ENCODE measurements at regions not wholly inside any gene's neighbourhood (a gene's known extent, or its start where the extent isn't known, plus 50 kb on each side); places are given as distances from the start of the nearest gene placed in this dataset.

DNA sequence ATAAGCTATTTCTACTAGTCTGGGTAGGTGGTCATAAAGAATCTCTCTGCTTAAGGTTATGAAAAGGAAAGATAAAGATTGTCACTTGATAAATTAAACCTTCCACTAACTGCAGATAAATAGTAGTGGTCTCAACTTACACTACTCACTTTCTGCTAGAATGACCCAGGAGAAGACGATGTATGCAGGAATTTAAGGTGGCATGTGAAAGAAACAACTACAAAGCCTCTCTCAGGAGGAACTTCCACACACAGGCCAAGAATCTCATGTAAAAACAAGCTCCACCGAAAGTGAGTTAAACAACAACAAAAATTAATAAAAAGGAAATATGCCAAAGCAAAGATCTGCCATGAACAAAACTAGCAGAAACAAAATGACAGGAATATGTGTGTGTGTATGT, 165.4 kb downstream of the CDC14C start:
- Histone ChIP-seq H3K9ac (ENCODE audit: low read depth, low read length, poor library complexity, severe bottlenecking) (no peak overlapping the region), H3F3A (ENCODE audit: low read depth) (no peaks in the 10 kb centered on the region), H4K20me1 (ENCODE audit: insufficient read depth, low read length, poor library complexity, severe bottlenecking) (no peaks in the 10 kb centered on the region), H3K9me2 (replicated peaks; ENCODE audit: low read depth, low read length) (no peaks in the 10 kb centered on the region), H3K9me3 (ENCODE audit: insufficient read depth, low read depth, low read length) (no peaks in the 10 kb centered on the region), H3K27me3 (ENCODE audit: insufficient read depth, low read length, poor library complexity, severe bottlenecking) (no peaks in the 10 kb centered on the region), H3K79me2 (ENCODE audit: insufficient read depth, low read length) (no peaks in the 10 kb centered on the region), H3K4me1 (ENCODE audit: insufficient read depth, low read length, poor library complexity, severe bottlenecking) (no peaks in the 10 kb centered on the region), H3K36me3 (ENCODE audit: insufficient read depth, low read length) (no peaks in the 10 kb centered on the region), H2AFZ (ENCODE audit: low read length) (no peak overlapping the region), H3K4me3 (ENCODE audit: low read length, poor library complexity, severe bottlenecking) (no peak overlapping the region), H3K4me2 (ENCODE audit: low read depth, low read length, poor library complexity, severe bottlenecking) (no peak overlapping the region)
- TF ChIP-seq, protein P1, sequence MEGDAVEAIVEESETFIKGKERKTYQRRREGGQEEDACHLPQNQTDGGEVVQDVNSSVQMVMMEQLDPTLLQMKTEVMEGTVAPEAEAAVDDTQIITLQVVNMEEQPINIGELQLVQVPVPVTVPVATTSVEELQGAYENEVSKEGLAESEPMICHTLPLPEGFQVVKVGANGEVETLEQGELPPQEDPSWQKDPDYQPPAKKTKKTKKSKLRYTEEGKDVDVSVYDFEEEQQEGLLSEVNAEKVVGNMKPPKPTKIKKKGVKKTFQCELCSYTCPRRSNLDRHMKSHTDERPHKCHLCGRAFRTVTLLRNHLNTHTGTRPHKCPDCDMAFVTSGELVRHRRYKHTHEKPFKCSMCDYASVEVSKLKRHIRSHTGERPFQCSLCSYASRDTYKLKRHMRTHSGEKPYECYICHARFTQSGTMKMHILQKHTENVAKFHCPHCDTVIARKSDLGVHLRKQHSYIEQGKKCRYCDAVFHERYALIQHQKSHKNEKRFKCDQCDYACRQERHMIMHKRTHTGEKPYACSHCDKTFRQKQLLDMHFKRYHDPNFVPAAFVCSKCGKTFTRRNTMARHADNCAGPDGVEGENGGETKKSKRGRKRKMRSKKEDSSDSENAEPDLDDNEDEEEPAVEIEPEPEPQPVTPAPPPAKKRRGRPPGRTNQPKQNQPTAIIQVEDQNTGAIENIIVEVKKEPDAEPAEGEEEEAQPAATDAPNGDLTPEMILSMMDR (conservative IDR thresholded peaks at IDR 0.05; ENCODE audit: low read length): no peak
- no peak for TF ChIP-seq EZH2phosphoT487 (IDR thresholded peaks at IDR 0.05; ENCODE audit: borderline replicate concordance)

DNA sequence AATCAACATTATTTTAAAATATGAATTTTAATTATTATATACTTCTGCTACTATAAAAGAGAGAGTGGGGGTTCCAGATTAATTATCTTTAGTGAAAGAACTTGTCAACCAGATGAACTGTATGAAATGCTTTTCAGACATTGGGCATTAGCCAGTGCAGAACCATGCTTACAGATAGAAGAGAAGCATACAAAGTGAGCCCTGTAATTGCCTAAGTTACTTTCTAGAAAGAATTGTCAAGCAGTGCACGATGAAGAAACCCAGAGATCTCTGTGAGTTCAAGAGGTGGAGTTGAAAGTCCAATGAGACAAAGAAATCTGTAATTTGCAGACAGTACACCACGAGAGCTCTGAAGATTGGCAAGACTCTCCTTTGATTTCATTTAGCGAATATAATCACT, 166.7 kb downstream of the CDC14C start:
- Histone ChIP-seq H2AFZ (ENCODE audit: low read length) (no peak overlapping the region), H3K9ac (ENCODE audit: low read depth, low read length, poor library complexity, severe bottlenecking) (no peak overlapping the region), H4K20me1 (ENCODE audit: insufficient read depth, low read length, poor library complexity, severe bottlenecking) (no peaks in the 10 kb centered on the region), H3K9me2 (replicated peaks; ENCODE audit: low read depth, low read length) (no peaks in the 10 kb centered on the region), H3K27me3 (ENCODE audit: insufficient read depth, low read length, poor library complexity, severe bottlenecking) (no peaks in the 10 kb centered on the region), H3K4me1 (ENCODE audit: insufficient read depth, low read length, poor library complexity, severe bottlenecking) (no peaks in the 10 kb centered on the region), H3F3A (ENCODE audit: low read depth) (no peaks in the 10 kb centered on the region), H3K4me3 (ENCODE audit: low read length, poor library complexity, severe bottlenecking) (no peak overlapping the region), H3K4me2 (ENCODE audit: low read depth, low read length, poor library complexity, severe bottlenecking) (no peak overlapping the region), H3K9me3 (ENCODE audit: insufficient read depth, low read depth, low read length) (no peaks in the 10 kb centered on the region), H3K79me2 (ENCODE audit: insufficient read depth, low read length) (no peaks in the 10 kb centered on the region), H3K36me3 (ENCODE audit: insufficient read depth, low read length) (no peaks in the 10 kb centered on the region)
- TF ChIP-seq, protein P1 (conservative IDR thresholded peaks at IDR 0.05; ENCODE audit: low read length): no peak
- no peak for TF ChIP-seq EZH2phosphoT487 (IDR thresholded peaks at IDR 0.05; ENCODE audit: borderline replicate concordance)

DNA sequence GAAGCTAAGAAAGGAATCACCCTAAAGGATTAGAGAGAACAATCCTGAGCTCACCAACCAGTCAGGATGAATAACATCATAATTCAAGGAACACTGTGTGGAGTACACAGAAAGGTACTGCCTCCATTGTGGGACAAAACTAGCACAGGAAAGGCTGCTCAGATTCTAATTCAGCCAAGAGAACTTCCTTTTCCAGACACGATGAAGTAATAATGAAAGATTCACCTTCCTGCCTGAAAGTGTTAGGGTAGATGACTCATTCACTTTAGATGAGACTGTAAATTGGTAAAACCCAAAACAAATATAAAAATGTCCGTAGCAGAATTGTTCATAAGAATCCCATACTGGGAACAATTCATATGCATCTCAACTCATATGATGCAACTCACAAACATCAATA, 167.2 kb downstream of the CDC14C start:
- H3K4me3 ChIP-seq (ENCODE audit: low read length, poor library complexity, severe bottlenecking): no peak overlapping the region
- H3F3A ChIP-seq (ENCODE audit: low read depth): no peaks in the 10 kb centered on the region
- no peak overlapping the region for H2AFZ ChIP-seq (ENCODE audit: low read length)
- no peak overlapping the region for H3K9ac ChIP-seq (ENCODE audit: low read depth, low read length, poor library complexity, severe bottlenecking)
- no peaks in the 10 kb centered on the region for H3K27me3 ChIP-seq (ENCODE audit: insufficient read depth, low read length, poor library complexity, severe bottlenecking)
- no peaks in the 10 kb centered on the region for H3K9me2 ChIP-seq (replicated peaks; ENCODE audit: low read depth, low read length)
- no peaks in the 10 kb centered on the region for H3K4me1 ChIP-seq (ENCODE audit: insufficient read depth, low read length, poor library complexity, severe bottlenecking)
- no peaks in the 10 kb centered on the region for H3K79me2 ChIP-seq (ENCODE audit: insufficient read depth, low read length)
- no peaks in the 10 kb centered on the region for H3K36me3 ChIP-seq (ENCODE audit: insufficient read depth, low read length)
- no peaks in the 10 kb centered on the region for H4K20me1 ChIP-seq (ENCODE audit: insufficient read depth, low read length, poor library complexity, severe bottlenecking)
- no peak overlapping the region for H3K4me2 ChIP-seq (ENCODE audit: low read depth, low read length, poor library complexity, severe bottlenecking)
- TF ChIP-seq, protein P1 (conservative IDR thresholded peaks at IDR 0.05; ENCODE audit: low read length): no peak
- TF ChIP-seq EZH2phosphoT487 (IDR thresholded peaks at IDR 0.05; ENCODE audit: borderline replicate concordance): no peak
- H3K9me3 ChIP-seq (ENCODE audit: insufficient read depth, low read depth, low read length): no peaks in the 10 kb centered on the region

Measured in Loucy (cell line).